ENCODE measurements at regions not wholly inside any gene's neighbourhood (a gene's known extent, or its start where the extent isn't known, plus 50 kb on each side); places are given as distances from the start of the nearest gene placed in this dataset.

DNA sequence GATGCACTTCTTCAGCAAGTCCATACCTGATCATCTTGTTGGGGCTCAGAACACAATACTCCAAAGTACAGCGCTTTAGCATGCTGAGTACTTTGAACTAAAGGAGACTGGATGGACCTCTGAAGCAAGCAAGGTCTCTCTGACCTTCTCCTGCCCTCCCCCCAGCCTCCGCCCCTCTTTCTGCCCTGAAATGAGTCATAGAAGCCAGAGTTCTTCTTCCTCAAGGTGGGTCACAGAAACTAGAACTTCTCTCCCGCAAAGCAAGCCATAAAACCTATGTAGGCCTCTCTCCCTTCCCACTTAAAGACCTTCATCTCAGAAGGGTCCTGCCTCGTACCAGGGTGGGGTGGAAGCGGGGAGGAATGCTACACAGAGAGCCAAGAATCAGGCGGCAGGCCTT is 230.5 kb upstream of the PROK2 start:
- TF ChIP-seq, protein P1, sequence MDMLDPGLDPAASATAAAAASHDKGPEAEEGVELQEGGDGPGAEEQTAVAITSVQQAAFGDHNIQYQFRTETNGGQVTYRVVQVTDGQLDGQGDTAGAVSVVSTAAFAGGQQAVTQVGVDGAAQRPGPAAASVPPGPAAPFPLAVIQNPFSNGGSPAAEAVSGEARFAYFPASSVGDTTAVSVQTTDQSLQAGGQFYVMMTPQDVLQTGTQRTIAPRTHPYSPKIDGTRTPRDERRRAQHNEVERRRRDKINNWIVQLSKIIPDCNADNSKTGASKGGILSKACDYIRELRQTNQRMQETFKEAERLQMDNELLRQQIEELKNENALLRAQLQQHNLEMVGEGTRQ (IDR thresholded peaks at IDR 0.05; ENCODE audit: low read depth, low read length): no peak
- TF ChIP-seq SMC3 (IDR thresholded peaks at IDR 0.05; ENCODE audit: low read depth, low read length) (no peak), MAFK (IDR thresholded peaks at IDR 0.05; ENCODE audit: low read depth, low read length) (no peak), BHLHE40 (IDR thresholded peaks at IDR 0.05; ENCODE audit: low read depth, low read length) (no peak), MAZ (IDR thresholded peaks at IDR 0.05; ENCODE audit: borderline replicate concordance, low read depth, low read length) (no peak), CEBPB (IDR thresholded peaks at IDR 0.05; ENCODE audit: low read depth, low read length) (no peak), RCOR1 (IDR thresholded peaks at IDR 0.05; ENCODE audit: insufficient replicate concordance, low read length) (no peak), NFE2L2 (IDR thresholded peaks at IDR 0.05; ENCODE audit: low read depth, low read length) (no peak), POLR2A (IDR thresholded peaks at IDR 0.05; ENCODE audit: low read depth, low read length) (no peak), RFX5 (IDR thresholded peaks at IDR 0.05; ENCODE audit: low read depth, low read length) (no peak), FOS (IDR thresholded peaks at IDR 0.05; ENCODE audit: low read depth, low read length) (no peak), RAD21 (IDR thresholded peaks at IDR 0.05; ENCODE audit: low read length) (no peak), CHD1 (IDR thresholded peaks at IDR 0.05; ENCODE audit: low read depth, low read length) (no peak), MXI1 (IDR thresholded peaks at IDR 0.05; ENCODE audit: borderline replicate concordance, low read depth, low read length) (no peak)
- no peak overlapping the region for H3K14ac ChIP-seq (replicated peaks; ENCODE audit: low read depth, low read length)
- no peak overlapping the region for H3K27ac ChIP-seq (ENCODE audit: insufficient read depth, low read length)
- no CpG with 5 or more reads among the region's 6 CpGs for WGBS, 2 experiments (ENCODE audit: extremely low coverage in 2 of 2, insufficient read length in 1 of 2)
- intact Hi-C loops (cut with micrococcal nuclease): no loop called here
- ATAC-seq (ENCODE audit: low read depth): no peak
- H3K4me3 ChIP-seq (ENCODE audit: insufficient read depth, low read depth, low read length): no peak overlapping the region
- dilution Hi-C loops (cut with HindIII; ENCODE audit: low sequenced_read_pairs, unreplicated experiment): no loop called here
- H3K23ac ChIP-seq (ENCODE audit: low read depth, low read length): no peak overlapping the region
- H3K4me2 ChIP-seq (ENCODE audit: low read depth, low read length): no peak overlapping the region
- no peak overlapping the region for H3K9ac ChIP-seq (ENCODE audit: low read depth, low read length)
- no peak overlapping the region for H2AK9ac ChIP-seq (replicated peaks; ENCODE audit: low read depth, low read length, poor library complexity)
- H4K91ac ChIP-seq (ENCODE audit: insufficient read depth, low read depth, low read length): no peak overlapping the region
- in situ Hi-C loops (cut with MboI; ENCODE audit: low sequenced_read_pairs): no loop called here
- no peak overlapping the region for H4K8ac ChIP-seq (ENCODE audit: low read depth in 2 of 2, low read length in 2 of 2)
- no peaks in the 10 kb centered on the region for H3K9me3 ChIP-seq (ENCODE audit: control insufficient read depth, insufficient read depth, low read length)
- H3K56ac ChIP-seq (ENCODE audit: extremely low read depth, insufficient read depth, low read length): no peak overlapping the region
- no peaks in the 10 kb centered on the region for H3K27me3 ChIP-seq (ENCODE audit: control insufficient read depth, insufficient read depth, low read length)
- CTCF ChIA-PET: interaction anchor here (0.7 kb wide), 1 partner anchor 14 kb away, joined by 3 read pairs; no protein-coding TSS in a partner anchor
- POLR2A ChIA-PET (ENCODE audit: unreplicated experiment): no interaction called here
- BruUV-seq (replicated peaks): no TSS peak
- H3K4me1 ChIP-seq (ENCODE audit: control insufficient read depth, insufficient read depth, low read length): peaks cover 6% of the 10 kb centered on the region; the same call in 1 of the 2 replicates
- no peak overlapping the region for H3K4ac ChIP-seq (ENCODE audit: low read depth, low read length)
- H2BK20ac ChIP-seq (ENCODE audit: low read depth, low read length): no peak overlapping the region
- H2AK5ac ChIP-seq (ENCODE audit: low read depth, low read length): no peak overlapping the region
- H2BK120ac ChIP-seq (ENCODE audit: low read depth, low read length): no peak overlapping the region
- no peaks in the 10 kb centered on the region for H3K9me1 ChIP-seq (ENCODE audit: insufficient read depth, low read length)
- H2BK15ac ChIP-seq (ENCODE audit: low read depth, low read length): no peak overlapping the region
- H2AFZ ChIP-seq (replicated peaks; ENCODE audit: low read length, poor library complexity): no peak overlapping the region
- no peaks in the 10 kb centered on the region for H3K79me1 ChIP-seq (ENCODE audit: low read depth in 1 of 2, low read length in 2 of 2)
- DNase-seq: no peak
- H4K5ac ChIP-seq (ENCODE audit: low read depth, low read length): no peak overlapping the region
- no peak overlapping the region for H2BK5ac ChIP-seq (ENCODE audit: low read depth, low read length, poor library complexity, severe bottlenecking)
- no peak overlapping the region for H3K18ac ChIP-seq (ENCODE audit: low read depth, low read length)
- no peaks in the 10 kb centered on the region for H3K36me3 ChIP-seq (ENCODE audit: control insufficient read depth, insufficient read depth, low read length)
- H4K20me1 ChIP-seq (ENCODE audit: insufficient read depth, low read length): no peaks in the 10 kb centered on the region

Measured in IMR-90 (cell line).